H54 (cell line): ENCODE measurements at regions not wholly inside any gene's neighbourhood (a gene's known extent, or its start where the extent isn't known, plus 50 kb on each side); places are given as distances from the start of the nearest gene placed in this dataset.
A peak's percentile ranks its signal among the peaks of the same experiment; 100 is the strongest.

Experiments
- DNase-seq: peaks from one replicate; pipeline ENCODE4 v3.0.0; 2011; ENCODE audit warnings: low spot score, mixed read lengths; ENCODE audit not compliant: insufficient read length
- FAIRE-seq: peaks from 3 replicates; lab custom pipeline; 2011; peaks lifted over from hg19 to GRCh38; lab: Jason Lieb, UNC
- POLR2A ChIP-seq: IDR thresholded peaks from 2 replicates; pipeline ENCODE4 v1.6.1; 2011; ENCODE audit warnings: low read depth, mild to moderate bottlenecking, low read length

DNA sequence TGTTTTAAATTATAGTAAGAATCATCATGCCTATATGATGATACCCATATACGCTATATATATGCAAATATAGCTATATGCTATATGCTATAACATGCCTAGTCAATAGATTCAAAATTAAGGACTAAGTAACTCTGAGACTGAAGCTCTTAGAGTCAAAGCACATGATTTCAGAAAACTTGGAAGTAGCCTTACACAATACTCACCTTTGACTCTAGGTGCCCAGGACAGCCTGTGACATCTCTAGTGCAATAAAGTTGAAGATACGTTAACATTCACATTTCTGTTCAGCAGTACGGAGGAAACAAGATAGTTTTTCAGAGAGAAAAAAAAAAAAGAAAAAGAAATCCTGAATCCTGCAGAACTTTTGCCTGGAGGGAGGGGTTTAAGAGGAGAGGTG, 149.7 kb upstream of the PIK3C3 start:
- TF ChIP-seq POLR2A = no peak
- DNase-seq = no peak
- FAIRE-seq = no peak

DNA sequence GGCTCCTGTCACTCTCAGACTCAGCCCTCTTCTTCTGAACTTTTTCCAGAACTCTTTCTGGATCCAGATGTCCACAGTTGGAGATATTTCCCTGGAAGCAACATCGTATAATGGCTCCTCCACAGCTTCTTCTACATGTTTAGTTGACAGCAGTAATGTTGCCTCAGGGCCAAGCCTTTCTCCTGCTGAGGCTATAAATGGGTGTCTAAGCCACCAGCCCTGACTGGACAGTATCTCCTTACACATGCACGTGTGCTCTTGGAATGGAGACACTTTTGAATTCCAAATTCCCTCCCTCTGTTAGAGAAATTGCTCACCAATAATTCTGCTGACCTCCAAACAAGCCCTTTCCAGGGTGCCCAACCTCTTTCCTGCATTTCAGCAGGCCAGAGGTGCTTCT, 156.2 kb upstream of the PIK3C3 start:
- DNase-seq (no peak), FAIRE-seq (no peak)
- TF ChIP-seq POLR2A = no peak

DNA sequence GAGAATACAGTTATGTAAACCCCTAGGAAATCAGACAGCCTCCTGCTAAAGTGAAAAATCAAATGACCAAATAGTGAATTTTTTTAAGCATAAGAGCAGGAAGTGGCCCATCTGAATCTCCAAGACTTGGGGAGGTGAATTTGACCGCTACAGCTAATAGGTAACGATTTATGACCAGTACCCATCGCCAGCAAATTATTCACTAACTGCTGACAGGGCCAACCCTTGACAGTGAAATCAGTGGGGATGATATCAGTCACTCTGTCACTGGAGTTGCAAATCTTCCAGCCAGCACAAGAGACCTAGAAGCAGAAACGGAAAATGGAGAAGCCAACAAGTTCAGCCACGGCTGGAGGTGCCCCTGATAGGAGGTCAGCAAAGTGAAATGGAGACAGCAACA, 164.3 kb upstream of the PIK3C3 start:
- DNase-seq = no peak
- FAIRE-seq = no peak
- no peak for TF ChIP-seq POLR2A

DNA sequence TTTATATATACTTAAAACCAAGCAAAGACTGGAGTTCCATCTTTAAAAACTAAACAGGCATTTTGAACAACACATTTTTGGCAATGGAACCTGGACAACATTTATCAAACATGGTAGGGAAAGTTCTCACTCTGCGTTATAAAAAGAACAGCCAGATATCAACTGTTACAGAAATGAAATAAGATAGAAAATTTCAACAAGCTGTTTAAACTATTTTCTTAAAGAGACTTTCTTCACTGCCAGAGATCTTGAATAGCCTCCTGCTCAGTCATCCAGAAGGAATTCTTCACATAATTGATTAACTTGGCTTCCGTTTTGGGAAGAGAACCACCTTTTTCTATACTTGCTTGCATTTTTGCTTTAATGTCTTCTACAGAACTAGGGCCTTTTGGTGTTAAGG, 166.0 kb upstream of the PIK3C3 start:
- FAIRE-seq (no peak), DNase-seq (no peak)
- TF ChIP-seq POLR2A = no peak

DNA sequence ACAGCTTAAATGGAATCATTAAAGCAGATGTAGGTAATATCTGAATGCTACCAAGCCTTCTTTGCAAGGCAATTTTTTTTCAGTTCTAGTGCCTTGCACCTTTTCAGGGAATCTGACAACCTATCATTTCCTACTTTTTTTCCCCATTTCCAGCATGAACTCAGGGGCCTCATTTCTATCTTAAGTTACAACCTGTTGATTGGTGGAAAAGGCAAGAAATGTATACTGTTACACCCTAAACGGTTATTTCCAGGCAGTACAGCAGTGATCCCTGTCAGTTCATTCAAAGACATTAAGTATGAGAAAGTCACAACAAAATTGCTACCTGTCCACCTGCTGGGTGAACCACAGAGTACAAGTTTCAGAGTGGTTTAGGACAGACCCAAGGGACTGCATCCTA, 171.2 kb upstream of the PIK3C3 start:
- no peak for TF ChIP-seq POLR2A
- DNase-seq (no peak), FAIRE-seq (no peak)

DNA sequence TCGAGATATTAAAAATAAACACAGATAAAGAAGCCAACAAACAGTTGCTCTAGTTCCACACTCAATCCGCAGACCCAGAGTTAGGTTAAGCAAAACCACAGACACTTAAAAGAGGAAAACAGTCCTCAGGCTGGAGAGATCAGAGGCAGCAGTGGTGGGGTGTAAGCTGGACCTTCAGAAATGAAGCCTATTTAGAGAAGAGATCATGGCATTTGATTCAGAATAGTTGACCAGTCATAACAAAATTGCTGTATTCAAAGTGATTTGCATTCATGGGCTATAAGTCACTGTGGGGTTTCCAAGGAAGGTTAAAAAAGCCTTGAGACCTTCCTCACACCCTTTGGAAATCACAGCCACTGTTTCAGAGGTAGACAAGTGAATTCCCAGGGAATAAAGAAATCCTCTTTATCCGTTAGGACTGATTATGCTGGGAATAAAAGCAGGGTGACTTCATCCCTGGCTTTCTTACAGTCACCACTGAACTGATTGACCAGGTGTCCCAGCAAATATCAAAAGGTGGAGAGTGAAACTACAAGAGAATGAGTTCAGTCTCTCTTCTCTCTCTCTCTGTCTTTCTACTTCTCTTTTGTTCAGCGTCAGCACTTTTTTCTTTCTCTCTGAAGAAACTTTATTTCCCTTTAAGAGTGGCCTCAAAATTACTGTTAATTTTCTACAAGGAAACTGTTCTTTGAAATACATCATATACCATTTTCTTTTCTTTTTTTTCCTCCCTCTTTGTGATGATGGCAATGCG, 171.8 kb upstream of the PIK3C3 start:
- no peak for DNase-seq
- no peak for TF ChIP-seq POLR2A
- no peak for FAIRE-seq

DNA sequence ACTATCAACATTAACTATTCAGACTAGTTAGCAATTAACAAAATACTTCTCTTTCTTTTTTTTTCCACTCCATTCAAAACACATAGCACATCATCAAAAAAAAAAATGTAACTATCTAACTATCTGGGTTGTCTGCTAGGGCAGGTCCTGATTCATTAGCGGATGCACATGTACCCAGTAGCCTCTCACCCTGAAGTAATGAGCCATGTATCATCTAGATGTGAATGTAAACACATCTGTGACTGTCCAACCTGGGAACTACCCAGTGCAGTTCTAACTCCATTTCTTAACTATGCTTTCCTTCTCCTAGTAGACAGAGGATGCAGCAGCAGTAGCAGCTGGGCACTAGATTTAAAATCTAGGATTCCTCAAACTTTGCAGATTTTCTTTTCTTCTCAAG, 183.1 kb upstream of the PIK3C3 start:
- FAIRE-seq (no peak), DNase-seq (no peak)
- TF ChIP-seq POLR2A = no peak

DNA sequence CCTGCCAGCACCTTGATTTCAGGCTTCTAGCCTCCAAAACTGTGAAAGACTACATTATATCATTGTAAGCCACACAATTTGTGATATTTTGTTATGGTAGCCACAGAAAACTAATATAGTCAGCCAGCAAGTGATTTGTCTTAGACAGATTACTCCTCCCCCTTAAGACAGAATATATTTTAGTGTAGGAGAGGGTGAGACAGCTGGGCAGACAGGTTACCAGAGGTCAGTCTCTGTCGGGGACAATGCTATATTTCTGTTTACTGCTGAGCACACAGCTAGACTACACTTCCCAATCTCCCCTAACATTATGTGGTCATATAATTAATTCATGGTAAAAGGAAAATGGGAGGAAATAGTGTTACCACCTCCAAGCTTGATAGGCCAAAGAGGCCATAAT, 185.8 kb upstream of the PIK3C3 start:
- no peak for TF ChIP-seq POLR2A
- DNase-seq (no peak), FAIRE-seq (no peak)

DNA sequence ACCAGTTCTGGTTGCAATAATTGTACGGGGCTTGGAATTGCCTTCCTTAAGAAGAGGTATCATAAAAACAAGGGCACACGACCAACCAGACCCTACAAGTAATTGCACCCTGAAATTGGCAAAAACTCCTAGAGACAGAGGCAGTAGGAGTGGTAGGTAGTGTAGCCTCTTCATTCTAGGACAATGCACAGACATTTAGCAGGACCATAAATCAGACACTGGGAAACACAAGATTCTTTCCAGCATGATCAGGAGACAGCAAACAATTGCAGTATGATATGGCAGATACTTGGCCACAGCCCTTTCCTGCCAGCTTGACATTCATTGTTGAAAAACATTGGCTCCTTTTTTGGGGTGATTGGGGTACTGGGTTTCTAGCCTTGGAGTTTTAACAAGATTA, 186.6 kb upstream of the PIK3C3 start:
- FAIRE-seq = no peak
- no peak for TF ChIP-seq POLR2A

DNA sequence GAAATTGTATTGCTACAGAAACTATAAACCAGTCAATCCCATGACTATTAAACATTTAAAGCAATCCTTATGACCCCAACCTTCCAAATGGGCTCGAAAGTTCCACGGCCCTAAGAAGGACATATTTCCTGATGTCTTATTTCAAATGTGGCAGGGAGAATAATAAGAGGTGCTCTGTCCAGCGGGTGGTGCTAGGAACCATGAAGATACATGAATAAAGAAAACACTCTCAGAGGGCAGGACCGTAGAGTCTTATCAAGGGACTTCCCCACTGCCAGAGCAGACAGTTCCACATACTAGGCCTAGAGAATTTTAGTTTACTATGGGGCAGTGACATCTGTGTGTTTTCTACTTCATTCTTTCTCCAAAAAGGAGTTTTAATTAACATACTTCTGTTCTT, 187.1 kb upstream of the PIK3C3 start:
- DNase-seq = no peak
- no peak for TF ChIP-seq POLR2A
- no peak for FAIRE-seq

More for the DNA sequence above, 186.6 kb upstream of the PIK3C3 start:
- no peak for DNase-seq

DNA sequence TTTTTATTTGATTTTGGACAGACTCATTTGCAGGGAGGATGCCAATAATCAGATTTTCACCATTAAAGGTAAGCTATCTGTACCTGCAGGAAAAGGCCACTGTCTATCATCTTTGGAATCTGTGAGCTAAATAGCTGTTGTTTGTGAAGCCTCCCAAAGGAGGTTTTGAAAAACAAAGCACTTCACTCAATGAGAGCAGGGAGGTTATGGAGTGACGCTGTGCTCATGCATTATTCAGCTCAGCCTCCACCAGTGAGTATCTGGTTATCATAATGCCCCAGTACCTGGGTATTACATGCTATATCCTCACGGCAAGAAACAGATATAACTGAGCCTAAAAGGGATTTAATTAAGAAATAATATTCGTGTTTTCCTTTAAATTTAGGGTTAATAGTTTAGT, 189.6 kb upstream of the PIK3C3 start:
- DNase-seq (no peak), FAIRE-seq (no peak)
- no peak for TF ChIP-seq POLR2A

DNA sequence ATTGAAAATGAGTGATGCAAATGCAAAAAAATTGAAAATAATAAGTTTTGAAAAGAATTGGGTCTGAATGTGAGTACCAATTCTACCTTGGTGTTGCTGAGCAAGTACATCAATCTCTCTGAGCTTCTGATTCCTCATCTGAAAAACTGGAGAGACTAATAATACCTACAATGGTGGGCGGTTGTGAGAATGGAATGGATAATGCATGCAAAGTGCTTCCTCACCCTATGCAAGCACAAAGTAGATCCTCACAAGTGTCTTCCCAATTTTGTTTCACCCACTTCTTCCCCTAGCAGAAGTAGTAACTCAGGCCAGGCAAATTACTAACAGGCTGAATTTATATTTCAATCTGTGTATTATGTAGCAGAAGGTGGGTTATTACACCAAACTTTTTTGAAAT, 191.7 kb upstream of the PIK3C3 start:
- TF ChIP-seq POLR2A = no peak
- FAIRE-seq (no peak), DNase-seq (no peak)

DNA sequence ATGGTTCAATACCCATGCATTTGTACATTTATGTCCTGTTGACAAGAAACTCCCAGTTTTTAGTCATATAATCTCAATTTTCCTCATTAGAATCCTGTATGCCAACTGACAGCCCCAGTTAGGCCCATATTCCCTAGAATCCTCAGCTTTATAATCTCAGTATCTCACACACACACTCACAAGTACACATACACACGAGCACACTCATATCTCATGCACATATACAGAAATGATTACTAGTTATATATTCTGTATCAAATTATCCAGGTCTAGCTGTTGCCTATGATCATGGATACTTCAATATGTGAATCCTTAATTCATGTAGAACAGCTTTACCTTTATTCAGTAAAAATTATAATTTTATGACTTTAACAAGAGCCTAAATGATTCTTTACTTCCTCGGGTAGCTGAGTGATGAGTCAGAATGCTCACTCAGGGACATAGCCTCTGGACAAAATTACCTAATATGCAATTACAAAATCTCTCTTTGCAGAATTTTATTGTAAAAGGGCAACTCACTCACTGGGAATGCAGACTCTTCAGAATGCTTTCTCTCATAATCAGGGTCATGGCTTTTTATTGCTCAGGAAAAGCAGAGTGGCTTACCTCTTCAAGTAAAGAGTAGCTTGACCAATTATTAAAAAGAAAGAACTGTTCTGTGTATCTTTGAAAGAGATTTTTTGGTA, 193.6 kb upstream of the PIK3C3 start:
- DNase-seq (peak; percentile 38), FAIRE-seq (peak; percentile 41)
- no peak for TF ChIP-seq POLR2A

DNA sequence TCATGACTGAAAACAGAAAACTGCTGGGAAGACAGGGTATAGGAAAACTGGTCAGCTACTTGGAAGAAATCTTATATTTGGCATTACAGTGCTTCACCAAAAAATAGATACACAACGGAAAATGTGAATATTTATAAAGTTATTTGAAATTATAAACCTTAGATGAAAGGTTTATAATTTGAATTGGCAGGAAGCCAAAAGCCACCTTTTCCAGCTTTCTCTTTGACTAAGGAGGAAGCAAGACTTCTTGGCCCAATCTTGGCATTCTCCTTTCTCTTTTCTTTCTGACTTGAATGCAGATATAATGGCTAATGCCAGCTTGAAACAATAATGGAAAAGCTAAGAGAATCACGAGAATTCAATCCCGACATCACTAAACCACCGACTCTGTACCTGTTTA, 196.5 kb upstream of the PIK3C3 start:
- FAIRE-seq (no peak), DNase-seq (no peak)
- TF ChIP-seq POLR2A = no peak

DNA sequence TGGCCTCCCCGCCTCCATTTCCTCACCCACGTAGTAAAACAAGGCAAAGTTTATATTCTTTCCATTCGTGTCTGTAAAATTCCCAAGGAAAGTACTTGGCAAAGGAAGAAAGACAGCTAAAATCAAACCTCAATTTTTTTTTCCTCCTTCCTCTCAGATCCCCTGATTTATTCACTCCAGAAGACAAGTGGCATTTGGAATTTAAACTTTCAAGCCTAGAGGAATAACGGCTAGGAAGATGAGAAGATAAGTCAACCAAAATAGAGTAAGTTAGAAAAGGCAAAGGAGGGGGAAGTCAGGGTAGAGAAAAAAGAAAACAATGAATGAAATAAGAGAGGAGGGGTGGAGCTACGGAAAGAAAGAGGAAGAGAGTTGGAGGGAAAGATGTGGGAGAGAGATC, 198.9 kb upstream of the PIK3C3 start:
- DNase-seq (no peak), FAIRE-seq (no peak)
- TF ChIP-seq POLR2A = no peak
